ENCODE measurements at regions not wholly inside any gene's neighbourhood (a gene's known extent, or its start where the extent isn't known, plus 50 kb on each side); places are given as distances from the start of the nearest gene placed in this dataset.

GRCh38 chr5:124626053-124626452 is 120.4 kb downstream of the ZNF608 start:
- DNase-seq (ENCODE audit: low read depth, low spot score) (no peak), ATAC-seq (no peak)
- Histone ChIP-seq H3K9ac (ENCODE audit: low read length) (no peak overlapping the region), H3K4me1 (ENCODE audit: control insufficient read depth in 1 of 2, insufficient read depth in 2 of 2, low read length in 2 of 2) (peaks cover 25 to 35% of the 10 kb centered on the region in 2 experiments), H3K27me3 (ENCODE audit: insufficient read depth, low read length) (no peaks in the 10 kb centered on the region), H2AFZ (ENCODE audit: low read depth, low read length, poor library complexity, severe bottlenecking) (no peak overlapping the region), H3K9me2 (ENCODE audit: insufficient read depth) (no peaks in the 10 kb centered on the region), H3K36me3 (ENCODE audit: control insufficient read depth in 1 of 2, insufficient read depth in 2 of 2, low read length in 2 of 2) (no peaks in the 10 kb centered on the region), H4K20me1 (ENCODE audit: insufficient read depth) (no peaks in the 10 kb centered on the region), H3K9me3 (ENCODE audit: control insufficient read depth in 1 of 2, insufficient read depth in 1 of 2, low read depth in 1 of 2, low read length in 2 of 2) (no peaks in the 10 kb centered on the region), H3K27ac (ENCODE audit: low read depth, low read length) (no peak overlapping the region), H3K4me2 (ENCODE audit: low read length) (no peak overlapping the region), H3K4me3 (replicated peaks in 1 of 2; ENCODE audit: low read depth in 1 of 2, low read length in 2 of 2) (no peak overlapping the region), H3K79me2 (ENCODE audit: insufficient read depth, low read length) (no peaks in the 10 kb centered on the region)
- intact Hi-C loops (cut with micrococcal nuclease): no loop called here
- CTCF ChIA-PET: no interaction called here
- TF ChIP-seq ZFX (IDR thresholded peaks at IDR 0.05) (no peak), EZH2phosphoT487 (IDR thresholded peaks at IDR 0.05; ENCODE audit: borderline replicate concordance) (no peak), TCF7L2 (IDR thresholded peaks at IDR 0.05; ENCODE audit: borderline replicate concordance, extremely low read depth, insufficient read depth, insufficient read length) (no peak), CBX3 (IDR thresholded peaks at IDR 0.05; ENCODE audit: low read depth) (no peak), SIN3A (IDR thresholded peaks at IDR 0.05; ENCODE audit: low read depth) (no peak), SP1 (IDR thresholded peaks at IDR 0.05; ENCODE audit: low read depth) (no peak), RAD21 (IDR thresholded peaks at IDR 0.05; ENCODE audit: low read depth) (no peak), POLR2AphosphoS5 (IDR thresholded peaks at IDR 0.05; ENCODE audit: low read depth, low read length) (no peak)
- TF ChIP-seq, protein P1, sequence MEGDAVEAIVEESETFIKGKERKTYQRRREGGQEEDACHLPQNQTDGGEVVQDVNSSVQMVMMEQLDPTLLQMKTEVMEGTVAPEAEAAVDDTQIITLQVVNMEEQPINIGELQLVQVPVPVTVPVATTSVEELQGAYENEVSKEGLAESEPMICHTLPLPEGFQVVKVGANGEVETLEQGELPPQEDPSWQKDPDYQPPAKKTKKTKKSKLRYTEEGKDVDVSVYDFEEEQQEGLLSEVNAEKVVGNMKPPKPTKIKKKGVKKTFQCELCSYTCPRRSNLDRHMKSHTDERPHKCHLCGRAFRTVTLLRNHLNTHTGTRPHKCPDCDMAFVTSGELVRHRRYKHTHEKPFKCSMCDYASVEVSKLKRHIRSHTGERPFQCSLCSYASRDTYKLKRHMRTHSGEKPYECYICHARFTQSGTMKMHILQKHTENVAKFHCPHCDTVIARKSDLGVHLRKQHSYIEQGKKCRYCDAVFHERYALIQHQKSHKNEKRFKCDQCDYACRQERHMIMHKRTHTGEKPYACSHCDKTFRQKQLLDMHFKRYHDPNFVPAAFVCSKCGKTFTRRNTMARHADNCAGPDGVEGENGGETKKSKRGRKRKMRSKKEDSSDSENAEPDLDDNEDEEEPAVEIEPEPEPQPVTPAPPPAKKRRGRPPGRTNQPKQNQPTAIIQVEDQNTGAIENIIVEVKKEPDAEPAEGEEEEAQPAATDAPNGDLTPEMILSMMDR (IDR thresholded peaks at IDR 0.05 in 2 of 3, conservative IDR thresholded peaks at IDR 0.05 in 1 of 3; ENCODE audit: borderline replicate concordance in 1 of 3, insufficient read depth in 1 of 3, low read depth in 2 of 3, low read length in 2 of 3): no peak
- RAD21 ChIA-PET (ENCODE audit: low non-redundant PET in 1 of 2, low total read pairs in 2 of 2, uncharacterized antibody in 2 of 2, unreplicated experiment in 2 of 2): no interaction called here
- no TSS peak for BruUV-seq (replicated peaks)
- POLR2A ChIA-PET: no interaction called here

DNA sequence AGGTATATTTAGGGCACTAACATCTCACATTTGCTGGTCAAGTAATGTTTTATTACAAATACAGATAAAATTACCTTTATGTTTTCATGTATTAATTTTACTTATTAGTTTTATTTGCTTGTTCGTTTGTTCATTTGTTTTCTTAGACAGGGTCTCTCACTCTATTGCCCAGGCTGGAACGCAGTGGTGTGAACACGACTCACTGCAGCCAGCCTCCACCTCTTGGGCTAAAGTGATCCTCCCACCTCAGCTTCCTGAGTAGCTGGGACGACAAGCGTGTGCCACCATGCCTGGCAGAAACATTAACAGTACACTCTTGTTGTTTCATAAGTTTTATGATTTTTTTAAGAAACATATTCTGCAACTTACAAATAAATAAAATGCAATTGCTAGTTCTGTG is 123.2 kb downstream of the ZNF608 start:
- no peak overlapping the region for H3K9ac ChIP-seq (ENCODE audit: low read length)
- intact Hi-C loops (cut with micrococcal nuclease): no loop called here
- H3K9me2 ChIP-seq (ENCODE audit: insufficient read depth): no peaks in the 10 kb centered on the region
- no peaks in the 10 kb centered on the region for H3K9me3 ChIP-seq (ENCODE audit: control insufficient read depth in 1 of 2, insufficient read depth in 1 of 2, low read depth in 1 of 2, low read length in 2 of 2)
- no peak overlapping the region for H3K4me2 ChIP-seq (ENCODE audit: low read length)
- no peaks in the 10 kb centered on the region for H3K36me3 ChIP-seq (ENCODE audit: control insufficient read depth in 1 of 2, insufficient read depth in 2 of 2, low read length in 2 of 2)
- ChIA-PET CTCF (no interaction called here), POLR2A (no interaction called here), RAD21 (ENCODE audit: low non-redundant PET in 1 of 2, low total read pairs in 2 of 2, uncharacterized antibody in 2 of 2, unreplicated experiment in 2 of 2) (no interaction called here)
- H3K4me1 ChIP-seq (ENCODE audit: control insufficient read depth in 1 of 2, insufficient read depth in 2 of 2, low read length in 2 of 2): peaks cover 7% of the 10 kb centered on the region in 2 experiments
- no peak for DNase-seq (ENCODE audit: low read depth, low spot score)
- no TSS peak for BruUV-seq (replicated peaks)
- TF ChIP-seq EGR1 (IDR thresholded peaks at IDR 0.05; ENCODE audit: low read depth) (no peak), FOSL1 (IDR thresholded peaks at IDR 0.05; ENCODE audit: low read depth) (no peak), CEBPB (IDR thresholded peaks at IDR 0.05; ENCODE audit: low read depth) (no peak)
- H3K4me3 ChIP-seq (replicated peaks in 1 of 2; ENCODE audit: low read depth in 1 of 2, low read length in 2 of 2): no peak overlapping the region
- H3K79me2 ChIP-seq (ENCODE audit: insufficient read depth, low read length): no peaks in the 10 kb centered on the region
- H4K20me1 ChIP-seq (ENCODE audit: insufficient read depth): no peaks in the 10 kb centered on the region
- H2AFZ ChIP-seq (ENCODE audit: low read depth, low read length, poor library complexity, severe bottlenecking): no peak overlapping the region
- H3K27ac ChIP-seq (ENCODE audit: low read depth, low read length): no peak overlapping the region
- no peaks in the 10 kb centered on the region for H3K27me3 ChIP-seq (ENCODE audit: insufficient read depth, low read length)
- no peak for ATAC-seq

Data from HCT116 (cell line).